ENCODE measurements at regions not wholly inside any gene's neighbourhood (a gene's known extent, or its start where the extent isn't known, plus 50 kb on each side); places are given as distances from the start of the nearest gene placed in this dataset.

DNA sequence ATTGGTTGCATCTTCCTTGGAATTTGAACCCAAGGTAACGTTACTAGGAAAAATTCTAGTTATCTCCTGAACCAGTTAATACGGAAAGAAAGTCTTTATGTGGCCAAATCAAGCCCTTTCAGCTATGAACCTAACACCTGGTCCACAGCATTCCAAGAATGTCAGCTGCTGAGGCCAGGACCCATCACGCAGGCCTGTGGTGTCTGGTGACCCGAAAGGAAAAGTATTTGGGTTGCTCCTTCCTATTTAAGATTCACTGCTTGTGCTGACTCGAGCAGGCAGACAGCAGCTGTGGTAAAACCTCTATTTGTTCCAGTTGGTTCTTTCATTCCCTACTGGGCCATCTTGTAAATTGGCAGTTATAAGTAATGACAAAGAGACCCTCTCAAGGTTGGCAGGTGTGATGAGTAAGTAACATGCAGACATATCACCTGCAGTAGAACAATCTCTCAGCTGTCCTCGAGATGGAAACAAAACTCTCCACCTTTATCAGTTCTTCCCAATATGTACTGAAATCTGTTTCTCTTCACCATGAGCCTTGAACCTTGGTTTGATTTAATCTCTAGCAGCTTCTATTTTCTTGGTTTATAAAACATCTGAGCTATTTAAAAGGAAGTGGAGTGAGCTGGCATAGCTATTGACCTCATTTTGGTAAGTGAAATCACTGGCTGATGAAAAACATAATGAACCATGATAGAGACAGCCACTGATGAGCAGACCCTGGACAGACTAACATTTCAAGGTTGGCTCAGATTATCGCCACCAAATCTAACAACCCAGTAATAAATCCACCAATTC lies 182.1 kb upstream of the SMIM31 start:
- no peak overlapping the region for H3K4me3 ChIP-seq (ENCODE audit: low read depth in 1 of 3, low read length in 3 of 3)
- 51% methylated on average over 7 of the region's 7 CpGs for WGBS
- TF ChIP-seq NR2F2 (IDR thresholded peaks at IDR 0.05) = no peak
- no peak for TF ChIP-seq RXRA (IDR thresholded peaks at IDR 0.05)
- no peak for TF ChIP-seq RAD21 (IDR thresholded peaks at IDR 0.05)
- TF ChIP-seq, protein P1, sequence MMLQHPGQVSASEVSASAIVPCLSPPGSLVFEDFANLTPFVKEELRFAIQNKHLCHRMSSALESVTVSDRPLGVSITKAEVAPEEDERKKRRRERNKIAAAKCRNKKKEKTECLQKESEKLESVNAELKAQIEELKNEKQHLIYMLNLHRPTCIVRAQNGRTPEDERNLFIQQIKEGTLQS (IDR thresholded peaks at IDR 0.05) = no peak
- TF ChIP-seq, protein P2, sequence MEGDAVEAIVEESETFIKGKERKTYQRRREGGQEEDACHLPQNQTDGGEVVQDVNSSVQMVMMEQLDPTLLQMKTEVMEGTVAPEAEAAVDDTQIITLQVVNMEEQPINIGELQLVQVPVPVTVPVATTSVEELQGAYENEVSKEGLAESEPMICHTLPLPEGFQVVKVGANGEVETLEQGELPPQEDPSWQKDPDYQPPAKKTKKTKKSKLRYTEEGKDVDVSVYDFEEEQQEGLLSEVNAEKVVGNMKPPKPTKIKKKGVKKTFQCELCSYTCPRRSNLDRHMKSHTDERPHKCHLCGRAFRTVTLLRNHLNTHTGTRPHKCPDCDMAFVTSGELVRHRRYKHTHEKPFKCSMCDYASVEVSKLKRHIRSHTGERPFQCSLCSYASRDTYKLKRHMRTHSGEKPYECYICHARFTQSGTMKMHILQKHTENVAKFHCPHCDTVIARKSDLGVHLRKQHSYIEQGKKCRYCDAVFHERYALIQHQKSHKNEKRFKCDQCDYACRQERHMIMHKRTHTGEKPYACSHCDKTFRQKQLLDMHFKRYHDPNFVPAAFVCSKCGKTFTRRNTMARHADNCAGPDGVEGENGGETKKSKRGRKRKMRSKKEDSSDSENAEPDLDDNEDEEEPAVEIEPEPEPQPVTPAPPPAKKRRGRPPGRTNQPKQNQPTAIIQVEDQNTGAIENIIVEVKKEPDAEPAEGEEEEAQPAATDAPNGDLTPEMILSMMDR (IDR thresholded peaks at IDR 0.05; ENCODE audit: low read depth, low read length, missing input control) = no peak
- no peak for TF ChIP-seq HNF4G (IDR thresholded peaks at IDR 0.05)
- TF ChIP-seq SP1 (IDR thresholded peaks at IDR 0.05) = no peak
- TF ChIP-seq, protein P3, sequence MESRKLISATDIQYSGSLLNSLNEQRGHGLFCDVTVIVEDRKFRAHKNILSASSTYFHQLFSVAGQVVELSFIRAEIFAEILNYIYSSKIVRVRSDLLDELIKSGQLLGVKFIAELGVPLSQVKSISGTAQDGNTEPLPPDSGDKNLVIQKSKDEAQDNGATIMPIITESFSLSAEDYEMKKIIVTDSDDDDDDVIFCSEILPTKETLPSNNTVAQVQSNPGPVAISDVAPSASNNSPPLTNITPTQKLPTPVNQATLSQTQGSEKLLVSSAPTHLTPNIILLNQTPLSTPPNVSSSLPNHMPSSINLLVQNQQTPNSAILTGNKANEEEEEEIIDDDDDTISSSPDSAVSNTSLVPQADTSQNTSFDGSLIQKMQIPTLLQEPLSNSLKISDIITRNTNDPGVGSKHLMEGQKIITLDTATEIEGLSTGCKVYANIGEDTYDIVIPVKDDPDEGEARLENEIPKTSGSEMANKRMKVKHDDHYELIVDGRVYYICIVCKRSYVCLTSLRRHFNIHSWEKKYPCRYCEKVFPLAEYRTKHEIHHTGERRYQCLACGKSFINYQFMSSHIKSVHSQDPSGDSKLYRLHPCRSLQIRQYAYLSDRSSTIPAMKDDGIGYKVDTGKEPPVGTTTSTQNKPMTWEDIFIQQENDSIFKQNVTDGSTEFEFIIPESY (IDR thresholded peaks at IDR 0.05) = no peak
- TF ChIP-seq JUND (IDR thresholded peaks at IDR 0.05) = no peak
- no peak for TF ChIP-seq EGR1 (IDR thresholded peaks at IDR 0.05; ENCODE audit: low read depth in 2 of 2)
- no peak for TF ChIP-seq TAF1 (conservative IDR thresholded peaks at IDR 0.05)
- TF ChIP-seq HNF4A (conservative IDR thresholded peaks at IDR 0.05) = no peak
- TF ChIP-seq FOXA1 (IDR thresholded peaks at IDR 0.05) = no peak
- TF ChIP-seq, protein P4, sequence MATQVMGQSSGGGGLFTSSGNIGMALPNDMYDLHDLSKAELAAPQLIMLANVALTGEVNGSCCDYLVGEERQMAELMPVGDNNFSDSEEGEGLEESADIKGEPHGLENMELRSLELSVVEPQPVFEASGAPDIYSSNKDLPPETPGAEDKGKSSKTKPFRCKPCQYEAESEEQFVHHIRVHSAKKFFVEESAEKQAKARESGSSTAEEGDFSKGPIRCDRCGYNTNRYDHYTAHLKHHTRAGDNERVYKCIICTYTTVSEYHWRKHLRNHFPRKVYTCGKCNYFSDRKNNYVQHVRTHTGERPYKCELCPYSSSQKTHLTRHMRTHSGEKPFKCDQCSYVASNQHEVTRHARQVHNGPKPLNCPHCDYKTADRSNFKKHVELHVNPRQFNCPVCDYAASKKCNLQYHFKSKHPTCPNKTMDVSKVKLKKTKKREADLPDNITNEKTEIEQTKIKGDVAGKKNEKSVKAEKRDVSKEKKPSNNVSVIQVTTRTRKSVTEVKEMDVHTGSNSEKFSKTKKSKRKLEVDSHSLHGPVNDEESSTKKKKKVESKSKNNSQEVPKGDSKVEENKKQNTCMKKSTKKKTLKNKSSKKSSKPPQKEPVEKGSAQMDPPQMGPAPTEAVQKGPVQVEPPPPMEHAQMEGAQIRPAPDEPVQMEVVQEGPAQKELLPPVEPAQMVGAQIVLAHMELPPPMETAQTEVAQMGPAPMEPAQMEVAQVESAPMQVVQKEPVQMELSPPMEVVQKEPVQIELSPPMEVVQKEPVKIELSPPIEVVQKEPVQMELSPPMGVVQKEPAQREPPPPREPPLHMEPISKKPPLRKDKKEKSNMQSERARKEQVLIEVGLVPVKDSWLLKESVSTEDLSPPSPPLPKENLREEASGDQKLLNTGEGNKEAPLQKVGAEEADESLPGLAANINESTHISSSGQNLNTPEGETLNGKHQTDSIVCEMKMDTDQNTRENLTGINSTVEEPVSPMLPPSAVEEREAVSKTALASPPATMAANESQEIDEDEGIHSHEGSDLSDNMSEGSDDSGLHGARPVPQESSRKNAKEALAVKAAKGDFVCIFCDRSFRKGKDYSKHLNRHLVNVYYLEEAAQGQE (IDR thresholded peaks at IDR 0.05) = no peak
- TF ChIP-seq, protein P5, sequence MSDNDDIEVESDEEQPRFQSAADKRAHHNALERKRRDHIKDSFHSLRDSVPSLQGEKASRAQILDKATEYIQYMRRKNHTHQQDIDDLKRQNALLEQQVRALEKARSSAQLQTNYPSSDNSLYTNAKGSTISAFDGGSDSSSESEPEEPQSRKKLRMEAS (IDR thresholded peaks at IDR 0.05) = no peak

DNA sequence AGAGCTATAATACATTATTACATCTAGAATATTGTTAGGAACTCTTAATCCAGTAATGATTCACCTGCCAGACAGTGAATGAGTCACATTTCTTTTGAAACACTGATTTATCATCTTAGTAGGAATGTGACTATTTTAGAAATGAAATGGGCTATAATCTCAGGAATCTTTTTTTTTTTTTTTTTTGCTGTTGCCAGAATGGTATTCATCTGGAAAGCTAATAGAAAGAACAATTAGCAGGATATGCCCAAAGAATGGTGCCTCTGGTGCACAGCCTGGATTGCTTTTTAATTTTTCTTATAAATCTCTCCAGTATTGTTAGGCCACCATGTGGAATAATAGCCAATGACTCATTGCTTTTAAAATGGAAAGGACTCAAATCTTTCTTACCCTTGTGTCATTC lies 181.1 kb upstream of the SMIM31 start:
- Histone ChIP-seq H3K4me3 (ENCODE audit: low read depth in 1 of 3, low read length in 3 of 3) (no peak overlapping the region), H3K27ac (ENCODE audit: low read depth in 1 of 2, low read length in 2 of 2) (no peak overlapping the region), H3K9ac (ENCODE audit: low read depth in 1 of 2, low read length in 2 of 2) (no peak overlapping the region), H3K9me3 (ENCODE audit: control insufficient read depth in 4 of 4, low read length in 3 of 4) (no peaks in the 10 kb centered on the region), H3K4me1 (ENCODE audit: control insufficient read depth in 4 of 4, insufficient read depth in 4 of 4, low read length in 3 of 4) (no peaks in the 10 kb centered on the region), H3K36me3 (ENCODE audit: control insufficient read depth in 4 of 4, insufficient read depth in 3 of 4, low read depth in 1 of 4, low read length in 3 of 4) (no peaks in the 10 kb centered on the region), H3K27me3 (ENCODE audit: control insufficient read depth in 4 of 4, insufficient read depth in 4 of 4, low read length in 3 of 4) (peaks cover 0 to 3% (median 0%) of the 10 kb centered on the region in 4 donors)
- TF ChIP-seq RXRA (IDR thresholded peaks at IDR 0.05) = no peak
- no peak for TF ChIP-seq NR2F2 (IDR thresholded peaks at IDR 0.05)
- no peak for TF ChIP-seq YY1 (IDR thresholded peaks at IDR 0.05)
- TF ChIP-seq GABPA (IDR thresholded peaks at IDR 0.05 in 1 of 2, conservative IDR thresholded peaks at IDR 0.05 in 1 of 2) = no peak
- TF ChIP-seq, protein P3 (IDR thresholded peaks at IDR 0.05) = no peak
- TF ChIP-seq RAD21 (IDR thresholded peaks at IDR 0.05) = no peak
- no peak for DNase-seq (ENCODE audit: low spot score)

More for the DNA sequence above, 182.1 kb upstream of the SMIM31 start:
- DNase-seq (ENCODE audit: low spot score) = no peak
- Histone ChIP-seq H3K4me1 (ENCODE audit: control insufficient read depth in 4 of 4, insufficient read depth in 4 of 4, low read length in 3 of 4) (no peaks in the 10 kb centered on the region), H3K27ac (ENCODE audit: low read depth in 1 of 2, low read length in 2 of 2) (no peak overlapping the region), H3K36me3 (ENCODE audit: control insufficient read depth in 4 of 4, insufficient read depth in 3 of 4, low read depth in 1 of 4, low read length in 3 of 4) (no peaks in the 10 kb centered on the region), H3K9me3 (ENCODE audit: control insufficient read depth in 4 of 4, low read length in 3 of 4) (no peaks in the 10 kb centered on the region), H3K27me3 (ENCODE audit: control insufficient read depth in 4 of 4, insufficient read depth in 4 of 4, low read length in 3 of 4) (no peaks in the 10 kb centered on the region), H3K9ac (ENCODE audit: low read depth in 1 of 2, low read length in 2 of 2) (no peak overlapping the region)

Measured in liver (tissue), 8 donors.